HG03354 (cell line): ENCODE measurements at regions not wholly inside any gene's neighbourhood (a gene's known extent, or its start where the extent isn't known, plus 50 kb on each side); places are given as distances from the start of the nearest gene placed in this dataset.
A peak's percentile ranks its signal among the peaks of the same experiment; 100 is the strongest.

ENCODE experiments used
- ATAC-seq: cut with Tn5 transposase; IDR thresholded peaks from one replicate; pipeline ENCODE4 v1.9.1; 2021; ENCODE audit warnings: mild to moderate bottlenecking; ENCODE audit not compliant: unreplicated experiment, poor library complexity, severe bottlenecking

DNA sequence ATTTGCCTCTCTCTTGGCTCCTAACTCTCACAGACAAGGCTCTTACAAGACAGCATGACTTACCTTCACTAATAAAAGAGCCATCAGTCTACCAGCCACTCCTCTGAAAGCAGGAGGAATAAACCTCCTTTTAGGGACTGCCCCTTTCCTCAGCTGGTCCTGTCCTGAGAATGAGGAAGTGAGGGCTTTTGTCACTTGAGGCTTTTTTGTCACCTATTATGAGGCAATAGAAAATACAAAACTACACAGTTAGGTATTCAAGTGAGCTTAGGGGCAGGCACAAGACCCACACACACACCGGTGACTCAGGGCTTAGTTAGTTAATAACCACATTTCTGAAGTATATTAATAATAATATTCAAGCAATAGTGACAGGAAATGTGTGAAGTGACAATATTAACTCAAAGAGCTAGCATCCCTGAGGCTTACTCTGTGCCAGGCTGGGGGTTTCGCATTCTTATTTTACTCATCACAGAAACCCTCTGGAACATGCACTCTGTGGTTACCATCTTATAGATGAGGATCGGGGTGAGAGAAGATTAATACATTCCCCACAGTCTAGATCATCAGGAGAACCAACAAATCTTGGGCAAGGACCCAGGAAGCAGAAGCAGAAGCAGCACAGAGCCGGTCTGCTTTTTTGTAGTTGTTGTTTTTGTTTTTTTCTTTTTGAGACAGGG lies 379.9 kb downstream of the LIG4 start:
- peak; percentile 94 for ATAC-seq

DNA sequence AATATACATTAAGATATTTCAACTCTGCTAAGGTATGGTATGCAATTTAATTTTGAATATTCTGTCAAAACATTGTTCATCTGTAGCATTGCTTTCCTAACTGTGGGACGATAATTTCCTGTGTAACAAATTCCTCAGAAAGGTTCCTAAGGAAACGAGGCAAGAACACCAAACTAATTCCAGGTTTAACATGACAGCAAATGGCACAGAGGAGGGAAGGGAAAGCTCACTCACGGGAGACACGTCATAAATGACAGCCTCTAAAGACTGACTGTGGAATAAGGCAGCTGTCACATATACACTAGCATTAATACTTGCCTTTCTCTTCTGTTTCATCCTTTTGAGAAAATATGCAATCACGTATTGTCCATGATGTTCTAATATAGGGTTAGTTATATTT lies 380.6 kb downstream of the LIG4 start:
- ATAC-seq: no peak

DNA sequence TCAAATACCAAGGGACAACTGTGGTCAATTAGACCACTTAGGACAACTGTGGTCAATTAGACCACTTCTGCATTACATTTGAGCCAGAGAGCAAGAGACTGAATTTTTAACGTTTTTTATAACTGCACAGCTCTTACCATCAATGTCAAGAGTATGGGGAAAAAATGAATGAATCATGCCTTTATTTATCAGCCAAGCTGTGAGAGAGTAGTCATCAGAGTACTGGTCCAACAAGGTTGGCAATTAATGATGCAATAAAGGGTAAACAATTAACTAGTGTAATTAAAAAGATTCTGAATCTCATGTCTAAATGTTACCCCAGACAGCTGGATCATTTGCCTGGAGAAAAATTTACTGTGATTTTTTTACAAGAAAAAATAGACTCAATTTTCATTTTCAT lies 381.1 kb downstream of the LIG4 start:
- ATAC-seq: no peak

DNA sequence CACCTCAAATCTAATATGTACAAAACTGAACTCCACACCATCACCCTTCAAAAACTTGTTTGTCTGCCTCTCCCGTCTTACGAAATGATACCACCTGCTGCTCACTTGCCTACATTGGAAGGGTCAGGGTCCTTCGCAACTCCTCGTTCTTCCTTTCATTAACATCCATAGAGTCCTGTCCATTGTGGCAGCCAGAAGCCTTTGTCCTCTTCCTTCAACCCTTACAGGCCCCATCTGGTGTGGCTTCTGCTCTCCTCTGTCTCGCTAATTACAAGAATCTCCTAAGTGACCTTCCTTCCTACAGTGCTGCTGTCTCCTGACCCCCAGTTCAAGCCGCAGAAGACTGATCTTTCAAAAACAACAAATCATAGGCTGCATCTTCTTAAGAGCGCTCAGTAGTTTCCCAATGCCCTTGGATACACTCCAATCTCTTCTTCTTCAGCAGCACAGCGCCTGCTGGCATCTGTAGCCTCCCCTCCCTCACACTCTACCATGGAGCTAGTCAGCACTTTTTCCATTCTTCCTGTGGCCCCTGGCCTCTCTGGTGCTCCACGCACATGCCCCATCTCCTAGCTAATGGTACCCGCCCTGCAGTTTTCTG lies 382.7 kb downstream of the LIG4 start:
- no peak for ATAC-seq

DNA sequence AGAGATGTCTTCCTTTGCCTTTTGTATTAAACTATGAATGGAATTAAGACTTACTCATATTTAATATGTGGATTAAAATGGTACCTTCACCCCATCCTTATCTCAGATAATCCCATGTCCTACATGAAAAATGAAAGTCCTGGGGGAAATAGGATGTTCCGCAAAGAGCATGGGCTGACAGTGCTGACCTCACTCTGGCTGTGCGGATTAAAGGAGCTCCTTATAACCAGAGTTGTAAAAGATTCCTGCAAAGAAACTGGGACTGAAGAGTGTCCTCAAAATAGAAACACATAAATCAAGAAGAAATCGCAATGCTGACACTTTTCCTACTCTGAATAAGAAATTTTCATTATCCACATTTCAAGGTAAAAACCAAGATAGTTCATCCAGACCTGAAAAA lies 384.5 kb downstream of the LIG4 start:
- ATAC-seq: no peak

DNA sequence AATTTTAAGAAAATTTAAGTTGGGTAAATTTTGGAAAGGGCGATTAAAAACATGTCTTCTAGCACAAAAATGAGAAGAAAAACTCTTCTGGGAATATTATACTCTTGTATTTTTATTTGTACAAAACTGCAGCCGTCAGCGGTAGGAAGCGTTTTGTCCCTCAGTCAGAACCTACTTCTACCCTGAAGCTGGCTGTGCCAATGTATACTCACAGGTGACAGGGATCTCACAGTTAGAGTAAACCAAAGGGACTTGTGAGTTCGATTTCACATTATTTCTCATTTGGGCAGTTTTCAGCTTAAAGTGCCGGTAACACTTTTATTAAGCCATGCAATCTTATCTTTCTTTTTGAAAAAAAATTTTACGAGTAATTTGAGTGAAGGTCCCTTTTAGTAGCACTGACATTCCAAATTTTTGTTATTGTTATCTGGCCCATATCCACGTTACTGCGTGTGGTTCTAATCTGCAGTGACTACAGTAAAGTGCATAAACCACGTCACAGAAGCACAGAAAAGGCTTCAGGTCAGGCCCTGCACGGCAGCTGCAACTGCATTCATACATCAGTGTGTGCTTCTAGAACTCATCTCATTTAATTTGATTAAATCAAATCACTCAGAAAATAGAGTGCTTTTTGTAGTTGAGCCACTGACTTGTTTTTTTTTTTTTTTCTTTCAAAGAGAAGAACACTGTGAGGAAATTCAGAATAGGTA lies 387.3 kb downstream of the LIG4 start:
- ATAC-seq: no peak

DNA sequence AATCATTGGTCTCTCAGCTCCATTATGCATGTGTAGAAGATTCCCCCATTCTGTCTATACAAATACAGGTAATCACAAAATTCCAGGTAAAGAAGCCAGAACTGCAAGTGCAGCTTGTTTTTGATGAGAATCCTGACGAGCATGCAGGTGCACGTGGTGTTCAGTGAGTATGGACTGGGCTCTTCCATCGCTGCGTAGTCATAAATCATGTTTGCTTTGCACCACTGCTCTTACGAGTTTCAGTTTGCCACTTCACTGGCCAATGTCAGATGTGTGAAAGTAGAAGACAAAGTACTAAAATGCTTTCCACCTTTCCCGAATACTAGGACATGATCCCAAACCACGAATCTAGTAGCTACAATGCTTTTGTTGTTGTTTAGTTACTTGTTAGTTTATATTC lies 390.7 kb downstream of the LIG4 start:
- no peak for ATAC-seq

DNA sequence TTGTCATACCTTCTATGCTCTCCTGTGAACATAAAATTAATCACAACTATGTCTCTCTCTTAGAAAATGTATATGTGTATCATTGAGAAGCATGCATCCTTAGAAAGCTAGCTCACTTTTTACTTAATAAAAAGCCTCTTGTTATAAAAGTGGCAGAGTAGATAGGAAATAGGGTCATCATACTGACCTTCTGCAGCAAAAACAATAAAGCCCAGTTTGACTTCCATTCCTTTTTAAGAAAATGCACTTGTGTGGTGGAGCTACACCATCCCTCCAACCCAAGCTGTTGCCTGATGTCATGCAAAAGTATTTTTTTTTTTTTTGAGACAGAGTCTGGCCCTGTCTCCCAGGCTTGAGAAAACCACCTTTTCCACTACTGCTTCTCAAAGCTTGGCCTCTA lies 393.3 kb downstream of the LIG4 start:
- ATAC-seq: no peak

DNA sequence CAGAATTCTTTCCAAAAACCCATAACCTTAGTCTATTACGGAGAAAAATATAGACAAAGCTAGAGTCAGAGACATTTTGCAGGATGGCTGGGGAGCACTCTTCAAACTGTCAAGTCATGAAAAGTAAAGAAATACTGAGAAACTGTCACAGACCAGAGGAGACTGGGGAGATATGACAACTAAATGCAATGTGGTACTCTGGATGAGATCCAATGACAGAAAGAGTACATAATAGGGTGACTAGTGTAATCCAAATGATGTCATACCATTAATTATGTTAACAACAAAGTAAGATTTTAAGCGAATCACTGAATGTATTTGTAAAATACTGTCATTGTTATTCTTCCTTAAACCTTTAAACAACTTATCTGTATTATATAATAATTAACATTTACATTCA lies 393.8 kb downstream of the LIG4 start:
- ATAC-seq: no peak

DNA sequence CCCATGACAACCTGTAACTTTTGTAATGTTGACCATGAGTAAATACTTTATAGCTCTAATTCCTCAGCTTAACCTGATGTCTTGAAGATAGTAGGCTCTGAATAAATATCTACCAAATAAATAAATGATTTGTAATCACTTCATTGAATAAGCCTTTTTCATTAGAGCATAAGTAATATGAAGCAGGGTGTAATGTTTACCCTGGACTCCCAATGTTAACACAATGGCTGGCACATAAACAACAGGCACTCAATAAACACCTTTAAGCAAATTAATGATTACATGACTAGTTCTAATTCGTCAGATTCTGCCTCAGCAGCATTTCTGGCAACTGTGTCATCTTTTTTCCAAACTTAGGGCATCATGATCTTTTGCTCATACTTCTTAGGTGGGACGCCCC lies 396.3 kb downstream of the LIG4 start:
- ATAC-seq: no peak

DNA sequence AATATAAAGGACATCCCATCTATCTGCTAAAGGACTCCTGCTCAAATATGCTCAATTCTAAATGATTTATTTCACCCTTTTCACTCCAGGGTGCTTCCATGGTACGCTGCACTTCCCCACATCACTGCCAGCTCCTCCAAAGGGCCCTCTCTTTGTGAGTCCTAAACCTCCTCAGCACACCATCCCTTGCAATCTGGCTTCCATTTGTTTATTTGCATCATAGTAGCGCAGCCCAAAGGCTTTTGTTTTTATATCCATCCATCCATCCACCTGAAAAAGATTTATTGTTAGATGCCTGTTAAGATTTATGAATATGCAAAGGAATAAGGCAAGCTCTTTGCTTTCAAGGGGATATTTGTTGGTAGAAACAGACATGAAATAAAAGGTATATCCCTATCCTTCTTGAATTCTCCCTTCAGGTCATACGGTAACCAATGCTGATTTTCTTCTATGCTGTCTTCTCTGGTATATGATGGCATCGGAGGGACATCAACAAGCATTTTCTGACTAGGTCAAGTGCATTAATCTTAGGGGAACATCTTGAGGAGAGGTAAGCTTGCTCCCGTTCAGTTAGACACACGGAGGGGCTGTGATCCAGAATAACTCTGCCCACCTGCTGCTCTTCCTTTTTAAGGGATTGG lies 397.6 kb downstream of the LIG4 start:
- no peak for ATAC-seq

DNA sequence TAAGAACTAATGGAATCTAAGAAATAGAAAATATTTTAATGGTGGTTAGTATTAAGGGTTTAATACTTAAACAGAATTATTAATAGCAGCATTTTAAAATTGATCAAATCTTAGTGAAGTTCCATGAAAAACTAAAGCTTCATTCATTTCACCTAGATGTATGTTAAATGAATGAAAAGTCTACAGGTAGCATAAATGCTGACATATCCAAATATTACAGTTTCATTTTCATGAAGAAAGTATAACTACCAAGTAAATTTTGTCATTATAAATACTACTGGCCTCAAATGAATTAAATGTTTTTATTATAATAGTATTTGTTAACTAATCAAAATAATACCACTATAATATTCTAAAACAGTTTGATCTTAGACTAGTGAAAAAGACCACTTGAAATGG lies 403.3 kb downstream of the LIG4 start:
- ATAC-seq: no peak

DNA sequence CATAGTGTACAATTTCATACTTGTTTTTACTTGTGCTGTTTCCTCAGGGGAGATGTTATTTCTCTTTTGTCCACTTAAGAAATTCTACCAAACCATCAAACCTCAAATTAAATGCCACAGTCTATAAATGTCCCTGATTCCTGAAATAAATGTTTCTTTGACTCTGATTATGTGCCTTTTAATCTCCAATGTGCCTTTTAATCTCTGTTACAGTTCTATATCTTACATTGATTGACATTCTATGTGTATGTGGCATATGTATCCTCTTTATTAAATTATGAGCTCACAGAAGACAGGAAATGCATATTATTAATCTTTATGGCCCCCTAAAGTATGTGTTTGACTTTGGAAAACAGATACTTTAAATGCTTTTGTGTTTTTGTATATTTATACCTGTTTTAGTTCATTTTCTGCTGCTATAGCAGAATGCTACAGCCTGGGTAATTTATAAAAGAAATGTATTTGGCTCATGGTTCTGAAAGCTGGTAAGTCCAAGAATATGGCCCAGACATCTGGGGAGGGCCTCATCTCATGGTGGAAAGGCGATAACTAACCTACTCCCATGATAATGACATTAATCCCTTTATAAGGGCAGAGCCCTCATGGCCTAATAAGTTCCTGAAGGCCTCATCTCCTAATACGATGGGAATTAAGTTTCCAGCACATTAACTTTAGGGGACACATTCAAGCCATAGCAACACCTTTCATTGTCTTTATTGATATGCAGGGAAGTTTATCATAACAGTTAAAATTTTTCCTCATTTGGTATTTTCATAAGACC lies 403.9 kb downstream of the LIG4 start:
- ATAC-seq: no peak

DNA sequence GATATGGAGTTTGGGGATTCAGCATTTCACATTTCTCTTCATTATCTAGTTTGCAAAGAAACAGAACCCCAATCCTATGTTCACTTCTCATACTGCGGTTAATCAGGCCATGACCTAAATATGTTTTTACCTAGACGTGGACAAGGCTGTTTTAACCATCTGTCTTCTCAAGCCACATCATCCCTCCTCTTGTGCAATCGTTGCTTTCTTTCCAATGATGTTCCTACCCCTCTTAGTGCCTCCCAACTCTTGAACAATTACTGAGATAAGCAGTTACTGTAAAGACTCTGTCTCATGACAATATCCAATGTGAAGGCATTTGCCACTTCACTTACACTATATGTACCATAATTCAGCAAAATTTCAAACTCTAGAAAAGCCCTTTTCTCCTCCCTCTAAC lies 406.2 kb downstream of the LIG4 start:
- no peak for ATAC-seq

DNA sequence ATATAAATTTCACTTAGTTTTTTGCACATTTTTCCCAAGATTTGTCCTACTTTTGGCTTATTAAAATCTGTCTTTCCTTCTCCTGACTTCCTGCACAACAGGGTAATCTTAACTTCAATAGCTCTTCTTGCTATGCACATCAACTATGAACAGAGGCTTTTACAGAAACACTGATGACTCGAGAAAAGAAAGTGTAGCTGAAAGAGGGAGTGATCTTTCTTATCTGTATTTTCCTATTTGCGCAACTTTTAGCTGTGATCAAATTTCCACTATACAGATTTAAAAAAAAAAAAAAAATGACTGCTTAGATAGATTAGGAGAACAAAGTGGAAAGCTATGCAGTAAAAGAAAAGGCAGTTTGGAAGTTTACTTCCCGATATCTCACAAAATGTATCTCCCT lies 406.9 kb downstream of the LIG4 start:
- ATAC-seq: no peak

DNA sequence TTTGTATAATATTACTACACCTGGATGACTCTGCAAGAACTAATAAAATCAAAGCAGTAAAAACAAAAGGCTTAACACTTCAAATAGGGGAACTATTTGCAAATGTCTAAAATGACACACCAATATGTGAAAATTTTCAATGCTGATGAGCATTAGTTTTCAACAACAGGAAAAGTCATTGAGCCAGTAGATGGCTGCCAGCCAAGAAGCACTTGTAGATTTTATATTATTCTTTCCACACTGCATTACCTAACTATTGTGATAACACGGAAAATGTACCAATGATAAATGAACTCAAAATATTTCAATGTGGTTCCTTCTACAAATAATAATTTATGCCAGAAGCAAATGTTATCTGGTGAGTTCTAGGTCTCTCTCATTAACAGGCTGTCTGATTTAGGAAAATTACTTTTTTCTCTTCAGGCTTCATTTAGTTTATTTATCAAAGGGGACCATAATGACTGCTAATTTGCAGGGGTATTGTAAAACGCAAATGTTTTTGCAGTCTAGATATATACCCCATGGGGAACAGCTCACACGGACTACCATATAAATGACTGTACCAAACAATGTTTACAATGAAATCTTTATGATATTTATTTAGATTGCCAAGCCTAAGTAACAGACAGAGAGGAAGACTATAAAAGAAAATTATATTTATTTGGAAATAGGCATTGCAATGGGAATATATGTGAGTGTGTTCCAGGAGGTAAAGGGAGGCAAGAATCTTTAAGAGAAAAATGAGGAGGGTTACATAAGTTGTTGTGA lies 407.8 kb downstream of the LIG4 start:
- ATAC-seq: no peak

DNA sequence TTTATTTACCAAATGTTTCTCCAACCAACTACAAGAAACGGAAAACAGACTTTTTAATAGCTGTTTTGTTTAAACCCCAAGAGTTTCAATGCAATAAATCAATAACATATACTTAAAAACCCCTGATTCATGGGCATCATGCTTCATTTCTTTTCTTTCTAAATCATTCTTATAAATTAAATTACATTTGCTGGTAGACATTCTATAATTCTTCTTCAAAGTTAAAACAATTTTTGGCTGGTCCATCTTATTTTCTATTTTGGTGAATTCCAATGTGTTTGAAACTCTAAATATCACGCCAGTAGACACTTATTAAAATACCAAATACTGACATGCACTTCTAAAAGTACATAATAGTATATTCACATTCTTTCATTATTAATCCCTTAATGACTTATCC lies 408.6 kb downstream of the LIG4 start:
- no peak for ATAC-seq

DNA sequence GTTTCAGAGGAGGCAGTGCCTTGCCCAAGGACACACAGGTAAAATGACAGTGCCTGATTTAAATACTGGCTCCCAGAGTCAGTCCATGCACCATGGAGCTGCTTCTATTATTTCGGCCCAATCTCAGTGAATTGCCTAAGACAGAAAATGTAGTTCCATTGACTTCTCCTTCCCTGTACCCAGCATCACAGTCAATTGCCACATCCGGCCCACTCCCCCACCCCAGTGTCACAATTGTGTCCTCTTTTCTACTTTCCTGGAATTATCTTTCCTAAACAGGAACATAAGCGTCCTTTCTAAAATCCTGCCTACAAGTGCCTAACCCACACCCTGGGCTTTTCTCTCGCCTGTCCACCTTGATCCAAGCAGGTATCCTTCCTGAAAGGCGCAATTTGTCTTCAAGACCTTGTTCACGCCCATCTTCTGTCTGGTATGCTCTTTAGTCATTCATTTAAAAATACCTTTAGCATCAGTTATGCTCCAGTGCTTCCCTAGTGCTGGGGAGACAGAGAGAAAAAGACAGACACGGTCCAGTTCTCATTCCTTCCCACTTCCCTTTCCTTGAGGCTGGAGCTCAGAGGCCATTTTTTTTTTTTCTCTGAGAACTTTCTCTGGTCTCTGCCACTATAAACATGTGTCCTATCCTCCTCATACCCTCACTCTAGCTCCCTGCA lies 411.4 kb downstream of the LIG4 start:
- ATAC-seq: no peak

DNA sequence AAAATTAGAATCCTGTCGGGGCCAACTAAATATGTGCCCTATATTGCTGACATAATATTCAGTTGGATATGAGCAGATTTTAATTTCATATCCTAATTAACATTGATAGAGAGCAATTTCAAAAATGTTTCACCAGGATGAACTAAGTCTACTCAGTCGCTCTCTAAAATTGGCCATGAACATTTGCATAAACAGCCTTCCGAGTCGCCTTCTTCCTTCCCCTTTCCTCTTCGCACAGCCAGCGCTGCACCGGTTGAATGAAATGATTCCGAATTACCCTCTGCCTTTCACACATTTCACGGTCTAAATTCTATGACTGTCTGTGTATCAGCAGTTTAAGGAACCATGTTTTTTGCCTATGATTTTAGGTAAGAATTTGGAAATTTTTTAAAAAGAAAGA lies 413.7 kb downstream of the LIG4 start:
- no peak for ATAC-seq
